HEK293 (cell line): ENCODE measurements at regions not wholly inside any gene's neighbourhood (a gene's known extent, or its start where the extent isn't known, plus 50 kb on each side); places are given as distances from the start of the nearest gene placed in this dataset.

Source experiments
- CTCF ChIA-PET: fragments of 350-600 bp; formaldehyde crosslinking; extraction: SDS; loops from one replicate; lab custom pipeline; 2021; ENCODE audit warnings: antibody characterized with exemption; lab: Yijun Ruan, JAX
- POLR2A ChIA-PET: fragments of 300-600 bp; formaldehyde crosslinking; extraction: SDS; loops from one replicate; lab custom pipeline; 2020; ENCODE audit warnings: antibody characterized with exemption, inconsistent platforms; lab: Yijun Ruan, JAX
- H3K27ac ChIP-seq: fragments of 200-500 bp; sonication (Bioruptor generic); 2 replicates; pipeline ENCODE4 v1.5.1; 2014; ENCODE audit warnings: low read depth, low read length, control low read depth, inconsistent platforms; ENCODE audit errors: extremely low read depth
- H3K36me3 ChIP-seq, 2 experiments: fragments of 200-500 bp in 1 of 2; sonication (Bioruptor generic) in 1 of 2; 1 replicate in 1 of 2; 2 replicates in 1 of 2; pipeline ENCODE4 v1.5.1; 2014 to 2017; ENCODE audit warnings: inconsistent platforms in 2 of 2, low read length in 2 of 2; ENCODE audit not compliant: control insufficient read depth in 2 of 2, insufficient read depth in 1 of 2
- H3K4me1 ChIP-seq: fragments of 200-500 bp; sonication (Bioruptor generic); 2 replicates; pipeline ENCODE4 v1.5.1; 2014; ENCODE audit warnings: mild to moderate bottlenecking, low read length, inconsistent platforms; ENCODE audit not compliant: control insufficient read depth, insufficient read depth
- H3K4me3 ChIP-seq: 2 replicates; pipeline ENCODE4 v1.5.1; 2011; ENCODE audit warnings: low read depth, mild to moderate bottlenecking, control low read depth, low read length, moderate library complexity
- H3K9me3 ChIP-seq: fragments of 200-500 bp; sonication (Bioruptor generic); 2 replicates; pipeline ENCODE4 v1.5.1; 2014; ENCODE audit warnings: low read depth, low read length, inconsistent platforms; ENCODE audit not compliant: control insufficient read depth, insufficient read depth
- EGR2 ChIP-seq: fragments of 450-650 bp; formaldehyde crosslinking; IDR thresholded peaks from 2 replicates; pipeline ENCODE4 v1.5.1; 2016; ENCODE audit warnings: low read depth, missing biosample characterization, missing genetic modification characterization
- KLF10 ChIP-seq: fragments of 450-650 bp; IDR thresholded peaks from 2 replicates; pipeline ENCODE4 v1.5.1; 2018; ENCODE audit warnings: missing biosample characterization, mild to moderate bottlenecking, missing genetic modification characterization
- SALL2 ChIP-seq: fragments of 450-650 bp; formaldehyde crosslinking; IDR thresholded peaks from 2 replicates; pipeline ENCODE4 v1.5.0; 2017; ENCODE audit warnings: missing biosample characterization, mild to moderate bottlenecking, missing genetic modification characterization, borderline replicate concordance
- SCRT2 ChIP-seq: fragments of 450-650 bp; formaldehyde crosslinking; IDR thresholded peaks from 2 replicates; pipeline ENCODE4 v1.5.1; 2016; ENCODE audit warnings: missing biosample characterization, missing genetic modification characterization
- TRIM28 ChIP-seq: IDR thresholded peaks from 2 replicates; pipeline ENCODE4 v1.6.1; 2011; ENCODE audit warnings: low read length, control low read depth, borderline replicate concordance
- YY1 ChIP-seq: fragments of 450-650 bp; formaldehyde crosslinking; IDR thresholded peaks from 2 replicates; pipeline ENCODE4 v1.5.1; 2018; ENCODE audit warnings: missing biosample characterization, missing genetic modification characterization
- ZNF112 ChIP-seq: fragments of 450-650 bp; formaldehyde crosslinking; IDR thresholded peaks from 2 replicates; pipeline ENCODE4 v1.5.0; 2017; ENCODE audit warnings: missing biosample characterization, missing genetic modification characterization
- ZNF223 ChIP-seq: fragments of 450-650 bp; formaldehyde crosslinking; IDR thresholded peaks from 2 replicates; pipeline ENCODE4 v1.5.1; 2016; ENCODE audit warnings: missing biosample characterization, missing genetic modification characterization
- ZNF292 ChIP-seq: fragments of 450-650 bp; formaldehyde crosslinking; IDR thresholded peaks from 2 replicates; pipeline ENCODE4 v1.5.1; 2016; ENCODE audit warnings: low read depth, missing biosample characterization, missing genetic modification characterization, borderline replicate concordance
- ZNF302 ChIP-seq: fragments of 450-650 bp; formaldehyde crosslinking; IDR thresholded peaks from 2 replicates; pipeline ENCODE4 v1.5.1; 2016; ENCODE audit warnings: missing biosample characterization, missing genetic modification characterization, low read depth
- ZNF366 ChIP-seq: fragments of 450-650 bp; formaldehyde crosslinking; conservative IDR thresholded peaks from 2 replicates; pipeline ENCODE4 v1.5.1; 2016; ENCODE audit warnings: missing biosample characterization, missing genetic modification characterization
- ZNF555 ChIP-seq: fragments of 450-650 bp; formaldehyde crosslinking; conservative IDR thresholded peaks from 2 replicates; pipeline ENCODE4 v1.5.1; 2017; ENCODE audit warnings: missing biosample characterization, mild to moderate bottlenecking, missing genetic modification characterization, inconsistent platforms
- ZNF610 ChIP-seq: fragments of 450-650 bp; formaldehyde crosslinking; IDR thresholded peaks from 2 replicates; pipeline ENCODE4 v1.5.1; 2016; ENCODE audit warnings: missing biosample characterization, missing genetic modification characterization, borderline replicate concordance
- ZNF629 ChIP-seq: fragments of 450-650 bp; formaldehyde crosslinking; IDR thresholded peaks from 2 replicates; pipeline ENCODE4 v1.5.1; 2017; ENCODE audit warnings: missing biosample characterization, missing genetic modification characterization
- ZNF670 ChIP-seq: fragments of 450-650 bp; formaldehyde crosslinking; IDR thresholded peaks from 2 replicates; pipeline ENCODE4 v1.5.1; 2016; ENCODE audit warnings: missing biosample characterization, missing genetic modification characterization, low read depth
- ZNF747 ChIP-seq: fragments of 450-650 bp; formaldehyde crosslinking; IDR thresholded peaks from 2 replicates; pipeline ENCODE4 v1.5.1; 2016; ENCODE audit warnings: missing biosample characterization, missing genetic modification characterization
- ZXDB ChIP-seq: fragments of 450-650 bp; formaldehyde crosslinking; IDR thresholded peaks from 2 replicates; pipeline ENCODE4 v1.5.1; 2016; ENCODE audit warnings: missing biosample characterization, missing genetic modification characterization
- TF ChIP-seq, protein P1 (sequence below): fragments of 450-650 bp; formaldehyde crosslinking; IDR thresholded peaks from 2 replicates; pipeline ENCODE4 v1.5.1; 2016; ENCODE audit warnings: missing biosample characterization, missing genetic modification characterization, borderline replicate concordance
- TF ChIP-seq, protein P2 (sequence below): fragments of 450-650 bp; formaldehyde crosslinking; IDR thresholded peaks from 2 replicates; pipeline ENCODE4 v1.5.1; 2016; ENCODE audit warnings: missing biosample characterization, missing genetic modification characterization
- TF ChIP-seq, protein P3 (sequence below): fragments of 450-650 bp; formaldehyde crosslinking; IDR thresholded peaks from 2 replicates; pipeline ENCODE4 v1.5.1; 2017; ENCODE audit warnings: missing biosample characterization, missing genetic modification characterization
- TF ChIP-seq, protein P4 (sequence below): fragments of 450-650 bp; formaldehyde crosslinking; IDR thresholded peaks from 2 replicates; pipeline ENCODE4 v1.5.1; 2017; ENCODE audit warnings: missing biosample characterization, missing genetic modification characterization
- TF ChIP-seq, protein P5 (sequence below): fragments of 450-650 bp; formaldehyde crosslinking; IDR thresholded peaks from 2 replicates; pipeline ENCODE4 v1.5.1; 2017; ENCODE audit warnings: missing biosample characterization, missing genetic modification characterization

DNA sequence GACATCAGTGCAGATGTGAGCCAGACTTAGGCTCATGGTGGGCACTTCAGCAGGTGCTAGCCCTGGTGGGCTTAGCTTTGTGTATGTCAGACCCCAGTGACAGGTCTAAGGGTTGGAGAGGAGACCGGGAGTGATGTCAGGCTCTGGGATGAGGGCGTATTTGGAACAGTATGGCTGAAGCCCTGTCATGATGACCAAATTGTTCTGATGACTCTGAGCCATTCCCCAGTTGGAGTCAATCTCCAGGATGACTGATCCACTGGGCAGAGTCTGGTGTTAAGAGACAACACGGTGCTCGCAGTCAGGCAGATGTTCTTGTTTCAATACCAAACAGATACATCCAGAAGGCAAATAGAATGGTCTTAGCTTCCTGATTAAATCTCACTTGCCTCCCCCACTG lies 241.5 kb downstream of the SOX11 start:
- Histone ChIP-seq H3K4me3 (no peak overlapping the region), H3K9me3 (no peaks in the 10 kb centered on the region), H3K27ac (no peak overlapping the region)
- TF ChIP-seq, protein P1, sequence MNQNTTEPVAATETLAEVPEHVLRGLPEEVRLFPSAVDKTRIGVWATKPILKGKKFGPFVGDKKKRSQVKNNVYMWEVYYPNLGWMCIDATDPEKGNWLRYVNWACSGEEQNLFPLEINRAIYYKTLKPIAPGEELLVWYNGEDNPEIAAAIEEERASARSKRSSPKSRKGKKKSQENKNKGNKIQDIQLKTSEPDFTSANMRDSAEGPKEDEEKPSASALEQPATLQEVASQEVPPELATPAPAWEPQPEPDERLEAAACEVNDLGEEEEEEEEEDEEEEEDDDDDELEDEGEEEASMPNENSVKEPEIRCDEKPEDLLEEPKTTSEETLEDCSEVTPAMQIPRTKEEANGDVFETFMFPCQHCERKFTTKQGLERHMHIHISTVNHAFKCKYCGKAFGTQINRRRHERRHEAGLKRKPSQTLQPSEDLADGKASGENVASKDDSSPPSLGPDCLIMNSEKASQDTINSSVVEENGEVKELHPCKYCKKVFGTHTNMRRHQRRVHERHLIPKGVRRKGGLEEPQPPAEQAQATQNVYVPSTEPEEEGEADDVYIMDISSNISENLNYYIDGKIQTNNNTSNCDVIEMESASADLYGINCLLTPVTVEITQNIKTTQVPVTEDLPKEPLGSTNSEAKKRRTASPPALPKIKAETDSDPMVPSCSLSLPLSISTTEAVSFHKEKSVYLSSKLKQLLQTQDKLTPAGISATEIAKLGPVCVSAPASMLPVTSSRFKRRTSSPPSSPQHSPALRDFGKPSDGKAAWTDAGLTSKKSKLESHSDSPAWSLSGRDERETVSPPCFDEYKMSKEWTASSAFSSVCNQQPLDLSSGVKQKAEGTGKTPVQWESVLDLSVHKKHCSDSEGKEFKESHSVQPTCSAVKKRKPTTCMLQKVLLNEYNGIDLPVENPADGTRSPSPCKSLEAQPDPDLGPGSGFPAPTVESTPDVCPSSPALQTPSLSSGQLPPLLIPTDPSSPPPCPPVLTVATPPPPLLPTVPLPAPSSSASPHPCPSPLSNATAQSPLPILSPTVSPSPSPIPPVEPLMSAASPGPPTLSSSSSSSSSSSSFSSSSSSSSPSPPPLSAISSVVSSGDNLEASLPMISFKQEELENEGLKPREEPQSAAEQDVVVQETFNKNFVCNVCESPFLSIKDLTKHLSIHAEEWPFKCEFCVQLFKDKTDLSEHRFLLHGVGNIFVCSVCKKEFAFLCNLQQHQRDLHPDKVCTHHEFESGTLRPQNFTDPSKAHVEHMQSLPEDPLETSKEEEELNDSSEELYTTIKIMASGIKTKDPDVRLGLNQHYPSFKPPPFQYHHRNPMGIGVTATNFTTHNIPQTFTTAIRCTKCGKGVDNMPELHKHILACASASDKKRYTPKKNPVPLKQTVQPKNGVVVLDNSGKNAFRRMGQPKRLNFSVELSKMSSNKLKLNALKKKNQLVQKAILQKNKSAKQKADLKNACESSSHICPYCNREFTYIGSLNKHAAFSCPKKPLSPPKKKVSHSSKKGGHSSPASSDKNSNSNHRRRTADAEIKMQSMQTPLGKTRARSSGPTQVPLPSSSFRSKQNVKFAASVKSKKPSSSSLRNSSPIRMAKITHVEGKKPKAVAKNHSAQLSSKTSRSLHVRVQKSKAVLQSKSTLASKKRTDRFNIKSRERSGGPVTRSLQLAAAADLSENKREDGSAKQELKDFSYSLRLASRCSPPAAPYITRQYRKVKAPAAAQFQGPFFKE (tag by site-specific recombination) = no peak
- TF ChIP-seq, protein P2, sequence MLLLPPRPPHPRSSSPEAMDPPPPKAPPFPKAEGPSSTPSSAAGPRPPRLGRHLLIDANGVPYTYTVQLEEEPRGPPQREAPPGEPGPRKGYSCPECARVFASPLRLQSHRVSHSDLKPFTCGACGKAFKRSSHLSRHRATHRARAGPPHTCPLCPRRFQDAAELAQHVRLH (tag by site-specific recombination) = no peak
- TF ChIP-seq SCRT2 (tag by site-specific recombination) (no peak), ZNF112 (tag by site-specific recombination) (no peak), TRIM28 (no peak), KLF10 (tag by site-specific recombination) (no peak), ZNF292 (tag by site-specific recombination) (no peak), ZNF366 (tag by site-specific recombination) (no peak), ZNF747 (no peak)
- TF ChIP-seq, protein P3, sequence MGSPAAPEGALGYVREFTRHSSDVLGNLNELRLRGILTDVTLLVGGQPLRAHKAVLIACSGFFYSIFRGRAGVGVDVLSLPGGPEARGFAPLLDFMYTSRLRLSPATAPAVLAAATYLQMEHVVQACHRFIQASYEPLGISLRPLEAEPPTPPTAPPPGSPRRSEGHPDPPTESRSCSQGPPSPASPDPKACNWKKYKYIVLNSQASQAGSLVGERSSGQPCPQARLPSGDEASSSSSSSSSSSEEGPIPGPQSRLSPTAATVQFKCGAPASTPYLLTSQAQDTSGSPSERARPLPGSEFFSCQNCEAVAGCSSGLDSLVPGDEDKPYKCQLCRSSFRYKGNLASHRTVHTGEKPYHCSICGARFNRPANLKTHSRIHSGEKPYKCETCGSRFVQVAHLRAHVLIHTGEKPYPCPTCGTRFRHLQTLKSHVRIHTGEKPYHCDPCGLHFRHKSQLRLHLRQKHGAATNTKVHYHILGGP = no peak
- TF ChIP-seq, protein P4, sequence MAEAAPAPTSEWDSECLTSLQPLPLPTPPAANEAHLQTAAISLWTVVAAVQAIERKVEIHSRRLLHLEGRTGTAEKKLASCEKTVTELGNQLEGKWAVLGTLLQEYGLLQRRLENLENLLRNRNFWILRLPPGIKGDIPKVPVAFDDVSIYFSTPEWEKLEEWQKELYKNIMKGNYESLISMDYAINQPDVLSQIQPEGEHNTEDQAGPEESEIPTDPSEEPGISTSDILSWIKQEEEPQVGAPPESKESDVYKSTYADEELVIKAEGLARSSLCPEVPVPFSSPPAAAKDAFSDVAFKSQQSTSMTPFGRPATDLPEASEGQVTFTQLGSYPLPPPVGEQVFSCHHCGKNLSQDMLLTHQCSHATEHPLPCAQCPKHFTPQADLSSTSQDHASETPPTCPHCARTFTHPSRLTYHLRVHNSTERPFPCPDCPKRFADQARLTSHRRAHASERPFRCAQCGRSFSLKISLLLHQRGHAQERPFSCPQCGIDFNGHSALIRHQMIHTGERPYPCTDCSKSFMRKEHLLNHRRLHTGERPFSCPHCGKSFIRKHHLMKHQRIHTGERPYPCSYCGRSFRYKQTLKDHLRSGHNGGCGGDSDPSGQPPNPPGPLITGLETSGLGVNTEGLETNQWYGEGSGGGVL (tag by site-specific recombination) = no peak
- TF ChIP-seq, all 188 proteins: peak for 0
- H3K4me1 ChIP-seq = no peaks in the 10 kb centered on the region
- CTCF ChIA-PET = no interaction called here
- POLR2A ChIA-PET = no interaction called here
- no peaks in the 10 kb centered on the region for H3K36me3 ChIP-seq

DNA sequence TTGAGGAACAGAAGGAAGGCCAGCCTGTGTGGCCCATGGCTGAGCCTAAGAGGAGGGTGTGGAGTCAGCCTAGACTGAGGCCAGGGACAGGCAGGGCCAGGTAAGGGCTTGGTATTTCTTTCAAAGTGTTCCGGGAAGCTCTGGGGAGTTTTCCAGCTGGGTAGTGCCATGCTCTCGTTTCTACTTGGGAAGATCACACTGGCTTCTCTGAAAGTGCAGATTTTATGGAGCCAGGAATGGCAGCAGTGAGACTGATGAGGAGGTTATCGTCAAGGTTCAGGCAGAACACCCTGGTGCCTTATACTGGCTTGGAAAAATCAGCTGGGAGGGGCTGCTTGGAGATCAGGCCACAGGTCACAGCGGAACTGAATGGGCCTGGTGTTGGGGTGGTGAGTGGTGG lies 245.1 kb downstream of the SOX11 start:
- Histone ChIP-seq H3K27ac (no peak overlapping the region), H3K4me1 (no peaks in the 10 kb centered on the region), H3K4me3 (no peak overlapping the region), H3K9me3 (no peaks in the 10 kb centered on the region), H3K36me3 (no peaks in the 10 kb centered on the region)
- ChIA-PET CTCF (interaction anchor here (0.7 to 0.8 kb wide), 2 partner anchors 22 to 489 kb away, joined by 4 to 5 read pairs; no protein-coding TSS in a partner anchor), POLR2A (no interaction called here)
- TF ChIP-seq YY1 = no peak
- TF ChIP-seq ZNF629 (tag by site-specific recombination) = no peak
- TF ChIP-seq ZXDB (tag by site-specific recombination) = no peak
- no peak for TF ChIP-seq KLF10 (tag by site-specific recombination)
- TF ChIP-seq, protein P5, sequence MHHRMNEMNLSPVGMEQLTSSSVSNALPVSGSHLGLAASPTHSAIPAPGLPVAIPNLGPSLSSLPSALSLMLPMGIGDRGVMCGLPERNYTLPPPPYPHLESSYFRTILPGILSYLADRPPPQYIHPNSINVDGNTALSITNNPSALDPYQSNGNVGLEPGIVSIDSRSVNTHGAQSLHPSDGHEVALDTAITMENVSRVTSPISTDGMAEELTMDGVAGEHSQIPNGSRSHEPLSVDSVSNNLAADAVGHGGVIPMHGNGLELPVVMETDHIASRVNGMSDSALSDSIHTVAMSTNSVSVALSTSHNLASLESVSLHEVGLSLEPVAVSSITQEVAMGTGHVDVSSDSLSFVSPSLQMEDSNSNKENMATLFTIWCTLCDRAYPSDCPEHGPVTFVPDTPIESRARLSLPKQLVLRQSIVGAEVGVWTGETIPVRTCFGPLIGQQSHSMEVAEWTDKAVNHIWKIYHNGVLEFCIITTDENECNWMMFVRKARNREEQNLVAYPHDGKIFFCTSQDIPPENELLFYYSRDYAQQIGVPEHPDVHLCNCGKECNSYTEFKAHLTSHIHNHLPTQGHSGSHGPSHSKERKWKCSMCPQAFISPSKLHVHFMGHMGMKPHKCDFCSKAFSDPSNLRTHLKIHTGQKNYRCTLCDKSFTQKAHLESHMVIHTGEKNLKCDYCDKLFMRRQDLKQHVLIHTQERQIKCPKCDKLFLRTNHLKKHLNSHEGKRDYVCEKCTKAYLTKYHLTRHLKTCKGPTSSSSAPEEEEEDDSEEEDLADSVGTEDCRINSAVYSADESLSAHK (tag by site-specific recombination) = no peak
- TF ChIP-seq EGR2 (tag by site-specific recombination) = no peak
- TF ChIP-seq ZNF223 (tag by site-specific recombination) = no peak
- no peak for TF ChIP-seq ZNF610 (tag by site-specific recombination)
- no peak for TF ChIP-seq ZNF555 (tag by site-specific recombination)
- TF ChIP-seq ZNF302 (tag by site-specific recombination) = no peak
- no peak for TF ChIP-seq SALL2 (tag by site-specific recombination)
- TF ChIP-seq ZNF112 (tag by site-specific recombination) = no peak
- TF ChIP-seq ZNF670 (tag by site-specific recombination) = no peak
